ENCODE measurements at regions not wholly inside any gene's neighbourhood (a gene's known extent, or its start where the extent isn't known, plus 50 kb on each side); places are given as distances from the start of the nearest gene placed in this dataset.

GRCh38 chr2:240290432-240291336 lies 144.8 kb upstream of the GPC1 start:
- Histone ChIP-seq H3K27me3 (no peaks in the 10 kb centered on the region), H3K9me3 (no peaks in the 10 kb centered on the region), H3K27ac (no peak overlapping the region), H3K36me3 (no peaks in the 10 kb centered on the region), H3K4me1 (peaks cover 0 to 45% (median 10%) of the 10 kb centered on the region in 12 donors), H3K4me3 (no peak overlapping the region)
- TF ChIP-seq POLR2A (IDR thresholded peaks at IDR 0.05) (no peak), CTCF (IDR thresholded peaks at IDR 0.05) (no peak)
- DNase-seq (no peak), ATAC-seq (no peak)
- 86 to 92% (median 89%) methylated on average over 21 to 30 of the region's 30 CpGs for WGBS, 4 donors
- intact Hi-C loops (cut with DNase I): loop anchor here in 2 of 10 donors (5.0 to 10.0 kb wide), 2 partner anchors 56 to 147 kb away; partner anchors contain the start of gene GPC1 (in 1 of the 2)

GRCh38 chr2:240291337-240292034 lies 144.0 kb upstream of the GPC1 start:
- Histone ChIP-seq H3K9me3 (no peaks in the 10 kb centered on the region), H3K27ac (no peak overlapping the region), H3K36me3 (no peaks in the 10 kb centered on the region), H3K27me3 (no peaks in the 10 kb centered on the region), H3K4me1 (peaks cover 0 to 52% (median 12%) of the 10 kb centered on the region in 12 donors), H3K4me3 (no peak overlapping the region)
- DNase-seq (no peak), ATAC-seq (no peak)
- intact Hi-C loops (cut with DNase I): loop anchor here in 2 of 10 donors (5.0 to 10.0 kb wide), 2 partner anchors 57 to 146 kb away; partner anchors contain the start of gene GPC1 (in 1 of the 2)
- 78 to 88% (median 83%) methylated on average over 16 of the region's 16 CpGs for WGBS, 4 donors
- TF ChIP-seq POLR2A (IDR thresholded peaks at IDR 0.05) (no peak), CTCF (IDR thresholded peaks at IDR 0.05) (no peak)

- 75 to 83% (median 82%) methylated on average over 8 of the region's 8 CpGs for WGBS, 4 donors
- no peaks in the 10 kb centered on the region for H3K27me3 ChIP-seq
Observed at GRCh38 chr2:240292035-240292574, 143.4 kb upstream of the GPC1 start.

More at GRCh38 chr2:240292035-240292574, 143.4 kb upstream of the GPC1 start:
- H3K36me3 ChIP-seq: no peaks in the 10 kb centered on the region
- DNase-seq (no peak), ATAC-seq (no peak)
- peak overlapping the region in 1 of 12 donors; percentile 9 for H3K27ac ChIP-seq
- H3K4me3 ChIP-seq: no peak overlapping the region
- no peak for TF ChIP-seq CTCF (IDR thresholded peaks at IDR 0.05)
- TF ChIP-seq POLR2A (IDR thresholded peaks at IDR 0.05): no peak
- H3K4me1 ChIP-seq: peaks cover 0 to 54% (median 14%) of the 10 kb centered on the region in 12 donors
- H3K9me3 ChIP-seq: no peaks in the 10 kb centered on the region
- intact Hi-C loops (cut with DNase I): loop anchor here in 2 of 10 donors (5.0 to 10.0 kb wide), 2 partner anchors 57 to 145 kb away; partner anchors contain the start of gene GPC1 (in 1 of the 2)

Measured in heart left ventricle (tissue), 16 donors.